Motor neuron (in vitro differentiated cells): ENCODE measurements at regions not wholly inside any gene's neighbourhood (a gene's known extent, or its start where the extent isn't known, plus 50 kb on each side); places are given as distances from the start of the nearest gene placed in this dataset.
A peak's percentile ranks its signal among the peaks of the same experiment; 100 is the strongest.
"Not testable (repeated sequence)": the region's sequence is repeated elsewhere in the genome, so short reads cannot be mapped to it uniquely, and the experiment has no call there.

Experiments
- ATAC-seq, 8 experiments: fragments of 200-7000 bp; cut with Tn5 transposase; replicated peaks in 6 of 8; 2 replicates each; pipeline ENCODE4 v1.8.0; 2021; ENCODE audit warnings: mild to moderate bottlenecking in 8 of 8, moderate library complexity in 8 of 8
- H3K27ac ChIP-seq, 2 donors: fragments of 250-450 bp; sonication (Bioruptor Pico); 2 replicates each; pipeline ENCODE4 v1.9.0; 2021; ENCODE audit warnings: antibody characterized with exemption in 2 of 2, mild to moderate bottlenecking in 2 of 2, moderate library complexity in 1 of 2
- H3K4me1 ChIP-seq, 2 donors: fragments of 250-450 bp; sonication (Bioruptor Pico); replicated peaks in 1 of 2; 2 replicates each; pipeline ENCODE4 v1.6.1; 2021; ENCODE audit warnings: antibody characterized with exemption in 2 of 2, mild to moderate bottlenecking in 2 of 2, moderate library complexity in 1 of 2
- H3K4me3 ChIP-seq, 5 donors: fragments of 250-450 bp; sonication (Bioruptor Pico); 2 replicates each; pipeline ENCODE4 v1.9.0; 2021; ENCODE audit warnings: antibody characterized with exemption in 5 of 5, mild to moderate bottlenecking in 5 of 5, moderate library complexity in 4 of 5
- WGBS, 10 experiments: fragments of 450-650 bp; shearing (Covaris generic); methylation state at CpG; one replicate each; pipeline ENCODE4 v1.0.0; 2022; 5-methylcytosine and 5-hydroxymethylcytosine counted together
- in situ Hi-C, 9 experiments: fragments of 400-800 bp; cut with MboI; loops; one replicate each; pipeline ENCODE4 v1.15.0; 2021; ENCODE audit warnings: low sequenced_read_pairs in 9 of 9, low pct_unique_long_range_greater_than_20kb in 2 of 9; ENCODE audit not compliant: unreplicated experiment in 9 of 9

DNA sequence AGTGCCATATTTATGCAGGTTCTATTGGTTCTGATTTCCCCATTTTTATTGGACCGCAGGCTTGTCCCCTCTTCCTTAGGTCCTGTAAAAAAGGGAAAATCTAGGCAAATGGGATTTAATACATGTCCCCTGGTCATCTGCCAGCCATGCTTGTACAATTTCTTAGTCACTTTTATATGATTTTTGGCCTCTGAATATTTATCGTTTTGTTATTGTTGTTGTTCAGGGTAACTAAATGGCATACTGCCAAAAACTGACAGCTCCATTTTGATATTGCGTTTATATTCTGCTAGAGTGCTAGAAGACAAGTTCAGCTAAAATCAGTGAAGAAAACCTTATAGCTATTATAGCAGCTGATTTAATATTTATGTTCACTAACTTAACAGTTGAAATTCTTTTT, 770.2 kb upstream of the FAM174A start:
- Histone ChIP-seq H3K4me3 (no peak overlapping the region), H3K4me1 (no peaks in the 10 kb centered on the region), H3K27ac (no peak overlapping the region)
- in situ Hi-C loops, result no loop called here
- 14 to 100% (median 81%) methylated on average over 2 to 3 of the region's 3 CpGs for WGBS, 10 experiments
- no peak for ATAC-seq

DNA sequence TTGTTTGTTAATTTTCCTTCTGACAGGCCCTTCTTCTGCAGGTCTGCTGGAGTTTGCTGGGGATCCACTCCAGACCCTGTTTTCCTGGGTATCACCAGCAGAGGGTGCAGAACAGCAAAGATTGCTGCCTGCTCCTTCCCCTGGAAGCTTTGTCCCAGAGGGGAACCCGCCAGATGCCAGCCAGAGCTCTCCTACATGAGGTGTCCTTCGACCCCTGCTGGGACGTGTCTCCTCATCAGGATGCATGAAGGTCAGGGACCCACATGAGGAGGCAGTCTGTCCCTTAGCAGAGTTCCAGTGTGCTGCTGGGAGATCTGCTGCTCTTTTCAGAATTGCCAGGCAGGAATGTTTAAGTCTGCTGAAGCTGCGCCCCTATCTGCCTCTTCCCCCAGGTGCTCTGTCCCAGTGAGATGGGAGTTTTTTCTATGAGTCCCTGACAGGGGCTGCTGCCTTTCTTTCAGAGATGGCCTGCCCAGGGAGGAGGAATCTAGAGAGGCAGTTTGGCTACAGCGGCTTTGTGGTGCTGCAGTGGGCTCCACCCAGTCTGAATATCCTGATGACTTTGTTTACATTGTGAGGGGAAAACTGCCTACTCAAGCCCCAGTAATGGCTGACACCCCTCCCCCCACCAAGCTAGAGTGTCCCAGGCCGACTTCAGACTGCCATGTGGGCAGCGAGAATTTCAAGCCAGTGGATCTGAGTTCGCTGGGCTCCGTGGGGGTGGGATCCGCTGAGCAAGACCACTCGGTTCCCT, 772.0 kb upstream of the FAM174A start:
- no peaks in the 10 kb centered on the region for H3K4me1 ChIP-seq
- 18 to 94% (median 78%) methylated on average over 1 to 8 of the region's 11 CpGs; no CpG with 5 or more reads in 5 of the 10 experiments for WGBS, 10 experiments
- H3K4me3 ChIP-seq, result no peak overlapping the region
- in situ Hi-C loops, result no loop called here
- no peak for ATAC-seq
- H3K27ac ChIP-seq, result no peak overlapping the region

DNA sequence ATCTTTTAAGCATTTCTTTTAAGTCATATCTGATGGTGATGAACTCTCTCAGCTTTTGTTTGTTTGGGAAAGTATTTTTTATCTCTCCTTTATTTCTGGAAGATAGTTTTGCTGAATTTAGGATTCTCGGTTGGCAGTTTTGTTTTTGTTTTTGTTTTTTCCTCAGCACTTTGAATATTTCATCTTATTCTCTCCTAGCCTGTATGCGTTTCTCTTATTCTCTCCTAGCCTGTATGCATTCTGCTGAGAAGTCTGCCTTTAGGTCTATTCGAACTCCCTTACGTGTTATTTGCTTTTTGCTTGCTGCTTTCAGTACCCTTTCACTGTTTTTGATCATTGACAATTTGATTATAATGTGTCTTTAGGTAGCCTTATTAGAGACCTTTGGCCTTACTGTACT, 787.8 kb upstream of the FAM174A start:
- WGBS, 10 experiments, result 23 to 100% (median 92%) methylated on average over 2 to 4 of the region's 4 CpGs
- in situ Hi-C loops, result no loop called here
- Histone ChIP-seq H3K4me1 (no peaks in the 10 kb centered on the region), H3K27ac (no peak overlapping the region), H3K4me3 (no peak overlapping the region)
- no peak for ATAC-seq

DNA sequence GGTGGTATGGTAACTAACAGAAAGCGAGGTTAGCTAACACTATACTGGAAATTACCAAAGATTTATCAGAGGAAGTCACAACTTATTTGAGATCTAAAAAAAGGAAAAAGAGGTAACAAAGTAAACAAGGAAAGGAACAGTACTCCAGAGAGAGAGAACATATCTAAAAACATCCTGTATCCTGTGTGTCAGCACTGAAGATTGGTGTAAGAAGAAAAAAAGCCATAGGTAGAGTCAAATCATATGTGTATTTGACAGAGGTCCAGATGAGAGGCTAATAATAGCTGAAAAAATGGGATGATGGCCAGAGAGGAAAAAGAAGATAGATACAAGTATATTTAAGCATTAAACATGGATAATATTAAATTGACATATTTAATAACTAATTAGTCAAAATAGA, 802.0 kb upstream of the FAM174A start:
- ATAC-seq, H3K4me3 ChIP-seq, H3K4me1 ChIP-seq, in situ Hi-C loops, H3K27ac ChIP-seq: not testable (repeated sequence)
- no CpG with 5 or more reads among the region's 1 CpG for WGBS, 10 experiments

DNA sequence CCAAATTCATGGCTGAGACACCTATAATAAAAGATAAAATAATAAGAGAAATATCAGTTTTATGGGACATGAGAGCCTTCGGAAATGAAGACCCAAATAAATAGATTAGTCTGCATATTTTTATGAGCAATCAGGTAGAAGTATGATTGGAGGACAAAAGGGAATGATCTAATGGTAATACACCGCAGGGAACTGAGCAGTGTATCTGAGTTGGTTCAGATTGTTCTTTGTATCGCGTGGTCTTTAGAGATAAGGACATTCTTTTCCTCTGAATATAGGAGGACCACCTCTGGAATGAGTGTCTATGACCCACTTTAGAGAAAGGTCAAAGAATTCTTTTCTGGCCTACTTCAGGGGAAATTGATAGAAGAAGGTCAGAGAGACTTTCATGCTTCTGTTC, 801.8 kb upstream of the CHD1 start:
- WGBS, 10 experiments, result no CpG with 5 or more reads among the region's 4 CpGs
- H3K4me3 ChIP-seq, H3K4me1 ChIP-seq, ATAC-seq, in situ Hi-C loops, H3K27ac ChIP-seq: not testable (repeated sequence)

DNA sequence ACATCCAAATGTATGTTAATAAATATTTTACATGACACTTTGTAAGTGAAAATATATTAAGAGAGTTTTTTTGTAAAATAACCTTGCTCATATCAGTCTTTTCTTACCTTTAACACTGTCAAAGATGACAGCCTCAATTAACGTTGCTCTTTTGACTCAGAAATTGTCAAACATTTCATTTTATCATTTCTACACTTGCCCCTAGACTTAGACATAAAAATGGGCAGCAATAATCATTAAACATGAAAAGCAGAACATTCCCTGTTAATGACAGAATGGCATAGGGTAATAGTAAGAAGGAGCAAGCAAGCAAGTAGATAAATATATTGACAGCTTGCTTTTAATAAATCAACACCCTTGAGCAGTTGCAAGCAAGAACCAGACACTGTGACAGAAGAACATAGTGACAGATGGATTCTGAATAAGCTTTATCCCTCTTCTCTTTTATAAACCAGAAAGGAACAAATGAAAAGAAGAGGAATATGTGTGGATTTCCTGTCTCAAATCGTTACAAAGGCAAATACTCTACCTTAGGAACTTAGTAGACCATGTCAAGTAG, 796.0 kb upstream of the CHD1 start:
- in situ Hi-C loops, result no loop called here
- H3K4me3 ChIP-seq, result no peak overlapping the region
- peaks cover 11 to 21% of the 10 kb centered on the region in 2 donors for H3K4me1 ChIP-seq
- H3K27ac ChIP-seq, result no peak overlapping the region
- 0 to 82% (median 66%) methylated on average over 1 to 2 of the region's 2 CpGs; no CpG with 5 or more reads in 1 of the 10 experiments for whole genome bisulfite sequencing, 10 experiments
- ATAC-seq, result peak in 2 of 8 experiments; percentile 66 to 69

DNA sequence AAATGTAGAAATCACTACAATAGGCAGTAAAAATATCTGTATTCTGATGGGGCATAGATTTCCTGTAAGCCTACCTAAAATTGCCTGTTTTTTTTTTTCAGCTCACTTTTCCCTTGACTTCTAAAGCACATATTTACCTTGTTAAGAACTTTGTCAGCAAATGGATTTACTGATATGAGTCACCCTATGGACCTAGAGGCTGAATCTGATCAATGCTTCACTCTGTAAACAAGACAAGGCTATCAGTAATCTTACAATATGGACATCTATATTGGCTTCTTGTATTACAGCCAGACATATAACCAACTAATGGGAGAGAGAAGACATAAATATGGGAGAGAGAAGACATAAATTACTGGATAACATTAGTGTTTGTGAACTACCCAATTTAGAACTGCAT, 792.7 kb upstream of the CHD1 start:
- Histone ChIP-seq H3K4me1 (peaks cover 11 to 21% of the 10 kb centered on the region in 2 donors), H3K4me3 (no peak overlapping the region), H3K27ac (peak overlapping the region in 1 of 2 donors; percentile 57)
- peak in 5 of 8 experiments; percentile 86 to 99 (median 94) for ATAC-seq
- in situ Hi-C loops, result no loop called here

DNA sequence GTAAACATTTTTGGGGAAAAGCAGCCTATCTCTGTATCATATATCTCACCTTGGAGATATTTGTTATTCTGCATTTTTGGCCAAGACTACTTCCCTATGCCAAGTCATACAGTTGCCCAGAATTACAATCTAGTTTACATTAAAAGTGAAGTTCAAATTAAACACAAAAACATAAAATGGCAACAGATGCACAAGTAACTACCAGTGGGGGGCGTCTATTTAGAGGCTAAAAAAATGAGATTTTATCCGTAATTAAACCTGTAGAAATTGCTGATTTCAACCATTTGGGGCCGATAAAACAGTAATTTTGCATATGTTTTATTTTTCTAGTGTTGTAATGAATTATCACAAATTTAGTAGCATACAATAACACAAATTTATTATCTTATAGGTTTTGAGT, 787.1 kb upstream of the CHD1 start:
- no peaks in the 10 kb centered on the region for H3K4me1 ChIP-seq
- in situ Hi-C loops, result no loop called here
- no peak overlapping the region for H3K27ac ChIP-seq
- 0 to 87% (median 70%) methylated on average over 2 to 3 of the region's 3 CpGs; no CpG with 5 or more reads in 1 of the 10 experiments for WGBS, 10 experiments
- no peak for ATAC-seq
- no peak overlapping the region for H3K4me3 ChIP-seq

DNA sequence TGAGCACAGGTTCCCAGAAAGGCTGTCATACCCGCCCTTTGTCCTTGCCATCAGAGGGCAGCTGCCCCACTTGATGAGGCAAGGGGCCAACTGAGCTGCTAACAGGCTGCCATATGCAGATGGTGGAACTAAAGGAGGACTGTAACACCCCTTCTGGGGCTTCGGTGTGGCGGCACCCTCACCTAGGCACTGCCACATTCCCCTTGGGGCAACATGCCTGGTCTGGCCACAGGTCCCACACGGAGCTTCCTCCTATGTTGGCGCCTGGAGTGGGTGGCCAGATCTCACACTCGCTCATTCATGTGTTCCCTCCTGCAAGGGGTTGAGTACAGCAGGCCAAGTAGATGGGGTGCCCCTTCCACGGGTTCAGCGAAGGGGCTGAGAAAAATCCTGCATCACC, 777.4 kb upstream of the CHD1 start:
- Histone ChIP-seq H3K4me3 (no peak overlapping the region), H3K27ac (no peak overlapping the region), H3K4me1 (no peaks in the 10 kb centered on the region)
- 0 to 100% (median 90%) methylated on average over 1 to 8 of the region's 8 CpGs; no CpG with 5 or more reads in 3 of the 10 experiments for WGBS, 10 experiments
- no peak for ATAC-seq
- in situ Hi-C loops, result no loop called here

DNA sequence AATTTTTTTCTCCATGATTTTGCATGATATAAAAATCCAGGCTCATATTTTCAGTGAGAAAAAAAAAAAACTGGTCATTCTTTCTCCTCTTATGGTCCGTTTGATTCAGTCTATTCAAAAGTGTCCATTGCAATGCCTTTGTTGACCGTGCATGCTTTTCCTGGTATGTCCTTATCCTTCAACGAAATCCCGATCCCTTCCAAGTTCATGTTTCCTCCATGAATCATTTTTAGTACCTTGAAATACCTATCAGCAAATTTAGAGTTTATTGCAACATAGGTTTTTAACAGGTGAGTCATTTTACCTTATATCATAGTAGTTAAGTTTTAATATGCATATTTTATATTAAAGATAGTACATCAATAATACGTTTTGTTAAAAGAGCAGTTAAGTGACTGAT, 773.8 kb upstream of the CHD1 start:
- in situ Hi-C loops, result no loop called here
- H3K27ac ChIP-seq, result no peak overlapping the region
- ATAC-seq, result no peak
- WGBS, 10 experiments, result 7 to 100% (median 86%) methylated on average over 1 to 5 of the region's 5 CpGs
- no peaks in the 10 kb centered on the region for H3K4me1 ChIP-seq
- H3K4me3 ChIP-seq, result no peak overlapping the region

DNA sequence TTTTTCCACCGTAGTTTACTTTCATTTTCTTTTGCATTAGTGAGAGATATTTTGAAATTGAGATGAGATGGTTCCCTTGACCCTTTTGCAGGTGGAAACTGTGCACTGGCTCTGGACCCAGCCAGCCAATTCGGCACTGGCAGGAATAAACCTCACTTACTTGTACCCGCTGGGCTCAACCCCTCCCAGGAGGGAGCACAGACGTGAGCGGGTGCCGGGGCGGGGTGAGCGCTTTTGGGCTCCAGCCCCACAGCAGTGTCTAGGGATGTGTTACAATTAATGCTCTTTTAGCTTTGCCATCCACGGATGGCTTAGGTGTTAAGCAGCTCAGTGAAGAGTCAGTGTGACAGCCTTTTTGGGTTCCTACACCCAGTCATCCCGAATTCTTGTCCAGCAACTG, 766.1 kb upstream of the CHD1 start:
- in situ Hi-C loops, result no loop called here
- ATAC-seq, result no peak
- WGBS, 10 experiments, result 20 to 100% (median 70%) methylated on average over 1 to 9 of the region's 10 CpGs; no CpG with 5 or more reads in 2 of the 10 experiments
- no peak overlapping the region for H3K4me3 ChIP-seq
- H3K27ac ChIP-seq, result no peak overlapping the region
- no peaks in the 10 kb centered on the region for H3K4me1 ChIP-seq

DNA sequence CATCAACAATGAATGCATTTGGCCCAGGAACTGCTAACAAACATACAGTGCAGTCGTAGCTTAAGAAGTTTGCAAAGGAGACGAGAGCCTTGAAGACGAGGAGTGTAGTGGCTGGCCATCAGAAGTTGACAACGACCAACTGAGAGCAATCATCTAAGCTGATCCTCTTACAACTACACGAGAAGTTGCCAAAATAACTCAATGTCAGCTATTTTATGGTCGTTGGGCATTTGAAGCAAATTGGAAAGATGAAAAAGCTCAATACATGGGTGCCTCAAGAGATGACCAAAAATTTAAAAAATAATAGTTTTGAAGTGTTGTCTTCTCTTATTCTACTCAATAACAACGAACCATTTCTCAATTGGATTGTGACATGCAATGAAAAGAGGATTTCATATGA, 757.7 kb upstream of the CHD1 start:
- WGBS, 10 experiments, result 0 to 87% (median 52%) methylated on average over 1 to 7 of the region's 7 CpGs
- Histone ChIP-seq H3K4me3 (no peak overlapping the region), H3K27ac (no peak overlapping the region), H3K4me1 (no peaks in the 10 kb centered on the region)
- ATAC-seq, result no peak
- in situ Hi-C loops, result no loop called here

DNA sequence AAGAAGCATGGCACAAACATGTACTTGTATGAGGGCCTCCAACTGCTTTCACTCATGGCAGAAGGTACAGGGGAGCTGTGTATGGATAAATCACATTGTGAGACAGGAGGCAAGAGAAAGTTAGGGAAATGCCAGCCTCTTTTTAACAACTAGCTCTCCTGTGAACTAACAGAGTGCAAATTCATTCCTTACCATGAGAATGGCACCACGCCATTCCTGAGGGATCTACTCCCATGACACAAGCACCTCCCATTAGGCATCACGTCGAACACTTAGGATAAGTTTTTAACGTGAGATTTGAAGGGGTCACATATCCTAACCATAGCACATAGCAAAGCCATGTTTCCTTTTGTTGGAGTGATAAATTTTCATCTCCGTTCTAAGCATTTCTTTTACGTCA, 747.2 kb upstream of the CHD1 start:
- no peak overlapping the region for H3K4me3 ChIP-seq
- WGBS, 10 experiments, result 11 to 100% (median 76%) methylated on average over 1 to 6 of the region's 6 CpGs
- H3K4me1 ChIP-seq, result no peaks in the 10 kb centered on the region
- ATAC-seq, result no peak
- in situ Hi-C loops, result no loop called here
- no peak overlapping the region for H3K27ac ChIP-seq

DNA sequence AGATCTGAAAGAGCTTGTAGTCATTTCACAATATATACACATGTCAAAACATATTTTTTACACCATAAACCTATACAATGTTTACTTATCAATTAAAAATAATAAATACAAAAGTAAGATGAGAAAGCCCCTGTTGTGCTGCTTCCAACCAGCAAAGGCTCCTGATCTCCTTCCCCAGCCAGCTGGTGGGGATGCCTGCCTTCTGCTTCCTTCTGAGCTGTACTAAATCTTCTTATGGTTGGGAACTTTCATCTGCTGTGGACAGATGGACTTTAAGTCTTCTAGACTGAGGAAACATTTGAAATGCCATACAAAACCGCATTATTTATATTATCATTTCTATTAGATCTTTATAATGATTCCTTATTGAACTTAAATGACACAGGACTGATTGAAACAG, 745.3 kb upstream of the CHD1 start:
- Histone ChIP-seq H3K4me1 (no peaks in the 10 kb centered on the region), H3K27ac (no peak overlapping the region), H3K4me3 (no peak overlapping the region)
- no peak for ATAC-seq
- in situ Hi-C loops, result no loop called here
- WGBS, 10 experiments, result 0 to 100% (median 48%) methylated on average over 1 of the region's 1 CpG; no CpG with 5 or more reads in 2 of the 10 experiments
